Mucosa of rectum (tissue), 2 donors: ENCODE measurements at regions not wholly inside any gene's neighbourhood (a gene's known extent, or its start where the extent isn't known, plus 50 kb on each side); places are given as distances from the start of the nearest gene placed in this dataset.

Experiments
- H3K27ac ChIP-seq, 2 donors: one replicate each; pipeline ENCODE4 v1.7.0; 2013; ENCODE audit warnings: inconsistent platforms in 2 of 2, low read depth in 2 of 2, low read length in 2 of 2
- H3K27me3 ChIP-seq, 2 donors: one replicate each; pipeline ENCODE4 v1.7.0; 2013; ENCODE audit warnings: low read length in 2 of 2; ENCODE audit not compliant: control insufficient read depth in 2 of 2, insufficient read depth in 2 of 2
- H3K36me3 ChIP-seq, 2 donors: one replicate each; pipeline ENCODE4 v1.7.0; 2013; ENCODE audit warnings: low read length in 2 of 2; ENCODE audit not compliant: control insufficient read depth in 2 of 2, insufficient read depth in 2 of 2
- H3K4me1 ChIP-seq, 2 donors: one replicate each; pipeline ENCODE4 v1.7.0; 2013; ENCODE audit warnings: low read length in 2 of 2, mild to moderate bottlenecking in 1 of 2; ENCODE audit not compliant: control insufficient read depth in 2 of 2, insufficient read depth in 2 of 2
- H3K4me3 ChIP-seq, 2 donors: one replicate each; pipeline ENCODE4 v1.7.0; 2013; ENCODE audit warnings: low read length in 2 of 2
- H3K9ac ChIP-seq, 2 donors: one replicate each; pipeline ENCODE4 v1.7.0; 2013; ENCODE audit warnings: low read length in 2 of 2, low read depth in 1 of 2, mild to moderate bottlenecking in 1 of 2
- H3K9me3 ChIP-seq, 2 donors: one replicate each; pipeline ENCODE4 v1.7.0; 2013; ENCODE audit warnings: low read length in 2 of 2; ENCODE audit not compliant: control insufficient read depth in 2 of 2
- donor health status: healthy.
- donor health status: Normal muscosa, but diverticular disease.

- H3K4me3 ChIP-seq: no peak overlapping the region
- H3K36me3 ChIP-seq: no peaks in the 10 kb centered on the region
- H3K27ac ChIP-seq: no peak overlapping the region
- no peaks in the 10 kb centered on the region for H3K9me3 ChIP-seq
- no peak overlapping the region for H3K9ac ChIP-seq
- peaks cover 5 to 14% of the 10 kb centered on the region in 2 donors for H3K27me3 ChIP-seq
- no peaks in the 10 kb centered on the region for H3K4me1 ChIP-seq
These were observed 154.3 kb downstream of the GLI2 start for GRCh38 chr2:120889936-120890335.

- H3K36me3 ChIP-seq: no peaks in the 10 kb centered on the region
- no peak overlapping the region for H3K9ac ChIP-seq
- no peak overlapping the region for H3K4me3 ChIP-seq
- no peaks in the 10 kb centered on the region for H3K9me3 ChIP-seq
- H3K4me1 ChIP-seq: no peaks in the 10 kb centered on the region
- H3K27ac ChIP-seq: no peak overlapping the region
- H3K27me3 ChIP-seq: peaks cover 5 to 14% of the 10 kb centered on the region in 2 donors
These were observed 155.1 kb downstream of the GLI2 start for GRCh38 chr2:120890566-120891360.

DNA sequence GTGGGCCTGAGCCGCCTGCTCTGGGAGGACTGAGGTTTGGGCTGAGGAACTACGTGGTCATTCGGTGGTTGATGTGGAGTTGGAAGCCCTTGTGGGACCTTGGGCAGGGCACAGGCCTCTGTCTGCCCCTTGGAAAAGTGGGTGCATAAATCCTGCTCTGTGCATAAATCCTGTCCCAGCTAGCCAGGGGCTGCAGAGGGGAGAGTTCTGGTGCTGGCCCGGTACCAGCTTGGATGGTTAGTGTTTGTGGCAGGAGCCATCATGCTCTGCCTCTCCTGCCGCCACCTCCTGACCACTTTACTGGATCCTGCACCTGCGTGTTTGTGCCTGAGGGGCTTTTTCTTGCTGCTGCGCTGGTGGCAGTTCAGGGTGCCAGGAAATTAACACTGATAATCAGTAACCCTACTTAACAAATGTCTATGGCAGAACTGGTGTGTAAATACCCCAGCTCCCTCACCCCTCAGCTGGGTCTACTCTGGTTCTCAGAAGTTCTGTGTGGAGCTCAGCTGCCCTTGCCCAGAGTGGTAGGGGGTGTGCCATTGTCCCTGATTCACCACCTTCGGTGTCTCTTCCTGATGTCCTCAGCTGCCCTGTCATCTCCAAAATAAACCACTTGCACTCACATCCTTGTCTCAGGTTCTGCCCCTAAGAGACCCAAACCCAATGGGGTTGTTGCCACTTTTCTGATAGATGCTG, 156.8 kb downstream of the GLI2 start:
- Histone ChIP-seq H3K9ac (no peak overlapping the region), H3K27me3 (peaks cover 3 to 5% of the 10 kb centered on the region in 2 donors), H3K9me3 (no peaks in the 10 kb centered on the region), H3K4me3 (no peak overlapping the region), H3K4me1 (no peaks in the 10 kb centered on the region), H3K36me3 (no peaks in the 10 kb centered on the region), H3K27ac (no peak overlapping the region)

DNA sequence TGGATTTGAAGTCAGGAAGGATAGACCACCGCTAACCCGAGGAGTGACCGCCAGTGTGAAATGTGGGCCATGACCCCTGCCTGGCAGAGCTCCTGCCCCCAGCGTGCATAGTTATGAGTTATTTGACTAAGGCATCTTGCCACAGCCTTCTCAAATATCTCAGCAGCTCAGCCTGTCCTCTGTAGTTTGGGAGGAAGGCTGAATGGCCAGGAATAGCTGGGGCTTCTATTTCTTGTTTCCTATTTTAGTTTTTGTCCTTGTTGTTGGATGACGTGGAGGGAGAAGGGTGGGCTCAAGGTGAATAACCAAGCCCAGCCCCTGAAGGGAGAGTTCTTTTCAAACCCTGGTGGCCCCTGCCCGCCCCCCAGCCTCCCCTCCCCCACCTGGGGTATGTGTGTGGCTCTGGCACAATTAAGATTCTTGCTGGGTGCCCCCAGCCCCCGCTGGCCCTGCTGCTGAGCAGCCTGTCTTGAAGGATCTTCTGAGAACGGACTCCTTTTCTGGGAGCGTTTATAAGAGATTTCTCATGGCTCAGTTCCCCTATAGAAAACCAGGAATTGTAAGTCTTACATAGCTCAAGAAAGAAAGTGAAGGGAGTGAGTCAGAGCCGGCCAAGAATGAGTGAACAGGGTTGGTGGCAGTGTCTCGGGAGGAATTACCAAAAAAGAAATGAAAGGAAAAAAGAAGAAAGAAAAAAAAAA, 157.4 kb downstream of the GLI2 start:
- Histone ChIP-seq H3K9me3 (no peaks in the 10 kb centered on the region), H3K27ac (no peak overlapping the region), H3K9ac (no peak overlapping the region), H3K27me3 (peaks cover 0 to 3% of the 10 kb centered on the region in 2 donors), H3K4me1 (no peaks in the 10 kb centered on the region), H3K36me3 (no peaks in the 10 kb centered on the region), H3K4me3 (no peak overlapping the region)

DNA sequence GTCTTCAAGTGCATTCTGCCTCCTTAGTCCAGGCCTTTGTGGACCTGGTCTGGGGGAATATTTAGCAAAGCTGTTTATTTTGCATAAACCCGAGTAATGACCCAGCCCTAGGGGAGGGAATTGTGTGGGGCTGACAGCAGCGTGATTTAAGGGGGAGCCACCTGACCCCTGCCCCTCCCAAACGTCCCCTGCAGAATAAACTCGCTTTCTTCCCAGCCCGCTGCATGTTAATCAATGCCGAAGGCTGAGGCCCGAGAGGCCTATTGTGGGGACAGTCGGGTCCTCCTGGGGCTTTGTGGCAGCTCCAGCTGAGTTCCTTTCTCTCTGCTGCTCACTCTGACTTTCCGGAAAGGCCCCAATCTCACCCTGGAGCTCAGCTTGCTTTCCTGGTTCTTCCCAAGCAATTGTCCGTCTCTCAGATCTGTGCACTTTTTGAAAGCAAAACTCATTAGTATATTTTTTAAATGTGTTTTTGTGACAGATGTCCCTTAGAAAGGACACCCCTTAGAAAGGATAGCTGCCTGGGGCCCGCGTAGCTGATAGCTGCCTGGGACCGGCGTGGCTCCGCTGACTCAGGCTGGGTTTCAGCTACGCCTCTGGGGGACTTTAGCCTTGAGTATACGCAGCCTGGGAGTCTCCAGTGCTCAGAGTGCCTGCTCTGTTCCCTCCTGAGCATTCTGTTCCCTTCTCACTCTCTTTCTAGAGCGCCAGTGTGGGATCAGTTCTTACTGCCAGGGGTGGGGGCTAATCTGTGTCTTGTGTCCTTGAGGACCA, 158.3 kb downstream of the GLI2 start:
- peaks cover 2 to 3% of the 10 kb centered on the region in 2 donors for H3K27me3 ChIP-seq
- H3K36me3 ChIP-seq: no peaks in the 10 kb centered on the region
- H3K4me3 ChIP-seq: no peak overlapping the region
- no peak overlapping the region for H3K27ac ChIP-seq
- no peak overlapping the region for H3K9ac ChIP-seq
- no peaks in the 10 kb centered on the region for H3K4me1 ChIP-seq
- H3K9me3 ChIP-seq: no peaks in the 10 kb centered on the region

DNA sequence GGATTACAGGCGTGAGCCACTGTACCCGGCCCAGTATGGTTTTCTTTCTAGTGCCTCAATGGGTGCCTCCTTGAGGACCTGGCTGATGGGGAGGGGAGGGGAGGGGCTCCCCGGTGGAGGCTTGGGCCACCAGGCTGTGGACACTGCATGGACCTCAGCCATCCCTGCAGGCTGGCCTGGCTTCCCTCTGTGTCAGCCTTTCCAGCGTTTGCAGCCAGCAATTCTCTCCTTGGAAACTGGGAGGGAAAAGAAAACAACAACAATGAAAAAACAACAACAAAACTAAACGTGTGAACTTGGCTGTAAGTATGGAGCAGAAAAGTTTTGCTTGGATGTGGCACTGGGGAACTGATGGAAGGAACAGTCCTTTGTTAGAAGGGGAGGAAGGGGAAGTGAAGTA, 159.3 kb downstream of the GLI2 start:
- Histone ChIP-seq H3K9me3 (no peaks in the 10 kb centered on the region), H3K9ac (no peak overlapping the region), H3K4me3 (no peak overlapping the region), H3K27ac (no peak overlapping the region), H3K4me1 (no peaks in the 10 kb centered on the region), H3K36me3 (no peaks in the 10 kb centered on the region), H3K27me3 (peaks cover 2 to 3% of the 10 kb centered on the region in 2 donors)

DNA sequence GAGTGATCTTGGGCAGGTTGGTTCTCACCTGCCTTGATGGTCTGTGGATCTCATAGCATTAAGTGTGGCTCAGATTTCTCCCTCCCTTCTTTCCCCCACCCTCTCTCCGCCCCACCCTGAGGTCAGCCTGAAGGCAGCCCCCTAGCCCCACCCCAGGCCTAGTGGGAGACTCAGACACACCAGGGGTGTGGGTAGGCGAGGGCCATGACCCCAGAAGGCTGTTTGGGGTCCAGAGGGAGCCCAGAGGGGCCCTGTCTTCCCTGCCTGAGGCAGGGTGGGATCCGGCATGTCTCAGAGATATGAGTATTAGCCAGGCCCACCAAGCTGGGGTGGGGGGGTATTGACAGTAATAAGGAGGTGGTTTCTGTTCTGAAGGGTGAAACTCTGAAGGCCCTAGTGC, 160.5 kb downstream of the GLI2 start:
- no peak overlapping the region for H3K4me3 ChIP-seq

GRCh38 chr2:120896901-120897300, 161.2 kb downstream of the GLI2 start:
- no peaks in the 10 kb centered on the region for H3K4me1 ChIP-seq
- no peaks in the 10 kb centered on the region for H3K9me3 ChIP-seq
- no peaks in the 10 kb centered on the region for H3K36me3 ChIP-seq
- no peak overlapping the region for H3K9ac ChIP-seq
- no peak overlapping the region for H3K27ac ChIP-seq
- peaks cover 2 to 3% of the 10 kb centered on the region in 2 donors for H3K27me3 ChIP-seq
- H3K4me3 ChIP-seq: no peak overlapping the region

More for the DNA sequence above, 160.5 kb downstream of the GLI2 start:
- Histone ChIP-seq H3K9ac (no peak overlapping the region), H3K27ac (no peak overlapping the region), H3K4me1 (no peaks in the 10 kb centered on the region), H3K27me3 (peaks cover 2 to 3% of the 10 kb centered on the region in 2 donors), H3K36me3 (no peaks in the 10 kb centered on the region), H3K9me3 (no peaks in the 10 kb centered on the region)

DNA sequence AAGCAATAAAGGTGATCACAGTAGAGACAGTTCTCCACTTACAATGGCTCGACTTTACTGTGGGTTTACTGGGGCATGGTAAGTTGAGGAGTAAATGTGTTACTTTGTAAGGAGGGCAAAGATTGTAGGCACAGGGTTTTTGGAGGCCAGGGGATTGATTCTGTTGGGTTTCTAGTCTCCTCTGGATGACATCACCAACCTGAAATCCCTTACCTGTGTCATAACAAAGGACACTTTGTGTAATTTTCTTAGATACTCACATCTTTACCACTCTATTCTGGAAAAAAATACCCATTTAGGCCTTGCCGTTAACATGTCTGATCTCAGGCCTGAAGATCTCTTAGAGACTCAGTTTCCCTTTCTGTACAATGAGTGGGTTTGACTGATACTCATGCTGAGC, 161.7 kb downstream of the GLI2 start:
- no peaks in the 10 kb centered on the region for H3K36me3 ChIP-seq
- H3K4me1 ChIP-seq: no peaks in the 10 kb centered on the region
- H3K27ac ChIP-seq: no peak overlapping the region
- no peaks in the 10 kb centered on the region for H3K9me3 ChIP-seq
- H3K27me3 ChIP-seq: peaks cover 2 to 3% of the 10 kb centered on the region in 2 donors
- H3K4me3 ChIP-seq: no peak overlapping the region
- H3K9ac ChIP-seq: no peak overlapping the region
